ENCODE measurements at regions not wholly inside any gene's neighbourhood (a gene's known extent, or its start where the extent isn't known, plus 50 kb on each side); places are given as distances from the start of the nearest gene placed in this dataset.

- TF ChIP-seq CTCF (IDR thresholded peaks at IDR 0.05) (no peak), ZFX (IDR thresholded peaks at IDR 0.05; ENCODE audit: borderline replicate concordance) (no peak)
Measured at GRCh38 chr6:7479801-7480266, 61.6 kb upstream of the DSP start.
